GM23338 (cell line): ENCODE measurements at regions not wholly inside any gene's neighbourhood (a gene's known extent, or its start where the extent isn't known, plus 50 kb on each side); places are given as distances from the start of the nearest gene placed in this dataset.

Source experiments
- CTCF ChIP-seq, 2 experiments: fragments of 200-600 bp in 1 of 2; sonication (generic) in 1 of 2; conservative IDR thresholded peaks; 2 replicates each; pipeline versions ENCODE4 v1.5.1 to v1.6.1; 2016 to 2017; ENCODE audit warnings: antibody characterized with exemption in 2 of 2, low read depth in 2 of 2, mild to moderate bottlenecking in 2 of 2, moderate library complexity in 1 of 2
- EZH2phosphoT487 ChIP-seq: fragments of 200-600 bp; sonication (generic); IDR thresholded peaks from one replicate; pipeline ENCODE4 v1.8.1; 2018; ENCODE audit warnings: antibody characterized with exemption; ENCODE audit not compliant: unreplicated experiment
- NANOG ChIP-seq: IDR thresholded peaks from 2 replicates; pipeline ENCODE4 v1.6.1; 2016; ENCODE audit warnings: antibody characterized with exemption, borderline replicate concordance
- STAT1 ChIP-seq: IDR thresholded peaks from one replicate; pipeline ENCODE4 v1.6.1; 2016; ENCODE audit warnings: antibody characterized with exemption; ENCODE audit not compliant: unreplicated experiment

GRCh38 chr14:98786456-98786855 lies 485.5 kb downstream of the BCL11B start:
- TF ChIP-seq CTCF (conservative IDR thresholded peaks at IDR 0.05; ENCODE audit: low read depth in 2 of 2) (no peak), STAT1 (no peak), EZH2phosphoT487 (no peak), NANOG (no peak)
